ENCODE measurements at regions not wholly inside any gene's neighbourhood (a gene's known extent, or its start where the extent isn't known, plus 50 kb on each side); places are given as distances from the start of the nearest gene placed in this dataset.

- no peaks in the 10 kb centered on the region for H3K9me3 ChIP-seq (ENCODE audit: insufficient read depth, low read depth, low read length)
- no peaks in the 10 kb centered on the region for H3K79me2 ChIP-seq (ENCODE audit: insufficient read depth, low read length)
- Mint-ChIP-seq H3K27me3 (ENCODE audit: low read depth, unreplicated experiment) (no peaks in the 10 kb centered on the region), H3K4me3 (ENCODE audit: unreplicated experiment) (no peak overlapping the region), H3K4me1 (ENCODE audit: low read depth, unreplicated experiment) (no peaks in the 10 kb centered on the region), H3K9me3 (ENCODE audit: unreplicated experiment) (peaks cover 10% of the 10 kb centered on the region), H3K36me3 (ENCODE audit: low read depth, unreplicated experiment) (no peaks in the 10 kb centered on the region), H3K27ac (ENCODE audit: unreplicated experiment) (no peak overlapping the region)
- DNase-seq (ENCODE audit: low read depth) (no peak), FAIRE-seq (no peak)
- no peak overlapping the region for H3K4me2 ChIP-seq (ENCODE audit: low read length)
- no peaks in the 10 kb centered on the region for H3K4me1 ChIP-seq (ENCODE audit: insufficient read depth, low read length)
- H3K4me3 ChIP-seq (ENCODE audit: insufficient read depth, low read depth, low read length): no peak overlapping the region
- no peak overlapping the region for H3K9ac ChIP-seq (ENCODE audit: low read length)
- H4K20me1 ChIP-seq (ENCODE audit: insufficient read depth, low read length): no peaks in the 10 kb centered on the region
- H3K27me3 ChIP-seq (ENCODE audit: insufficient read depth, low read length): no peaks in the 10 kb centered on the region
- no peaks in the 10 kb centered on the region for H3K36me3 ChIP-seq (ENCODE audit: insufficient read depth, low read length)
- H3K27ac ChIP-seq (ENCODE audit: low read depth, low read length): no peak overlapping the region
- no peak for TF ChIP-seq EZH2 (IDR thresholded peaks at IDR 0.05; ENCODE audit: insufficient read depth, low read length)
- no peak for TF ChIP-seq CTCF (IDR thresholded peaks at IDR 0.05; ENCODE audit: insufficient read depth, low read depth, low read length)
- no peak overlapping the region for H2AFZ ChIP-seq (ENCODE audit: low read depth, low read length)
Measured at GRCh38 chr6:126264265-126264664, 75.7 kb upstream of the CENPW start.

DNA sequence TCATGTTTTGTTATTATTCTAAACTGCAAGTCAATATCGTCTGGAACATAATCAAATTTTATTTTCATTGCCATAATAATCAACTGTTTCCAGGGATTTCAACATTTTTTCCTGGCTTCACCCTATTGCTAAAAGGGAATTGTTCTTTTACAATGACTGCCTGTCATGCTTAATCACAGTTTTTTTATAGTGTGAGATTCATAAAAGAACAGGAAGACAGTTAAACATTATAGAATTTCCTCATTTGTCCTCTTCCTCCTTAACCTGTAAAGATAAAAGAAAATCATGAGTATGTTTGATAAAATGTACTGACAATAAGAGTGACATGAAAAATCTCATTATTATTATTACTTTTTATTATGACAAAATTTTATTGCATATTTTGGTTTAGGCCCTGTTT lies 73.3 kb upstream of the CENPW start:
- H3K27me3 Mint-ChIP-seq (ENCODE audit: low read depth, unreplicated experiment): no peaks in the 10 kb centered on the region
- no peak for FAIRE-seq
- no peak overlapping the region for H3K4me2 ChIP-seq (ENCODE audit: low read length)
- no peak for TF ChIP-seq EZH2 (IDR thresholded peaks at IDR 0.05; ENCODE audit: insufficient read depth, low read length)
- no peak for TF ChIP-seq CTCF (IDR thresholded peaks at IDR 0.05; ENCODE audit: insufficient read depth, low read depth, low read length)
- no peak overlapping the region for H3K4me3 ChIP-seq (ENCODE audit: insufficient read depth, low read depth, low read length)
- no peaks in the 10 kb centered on the region for H3K9me3 Mint-ChIP-seq (ENCODE audit: unreplicated experiment)
- H3K36me3 Mint-ChIP-seq (ENCODE audit: low read depth, unreplicated experiment): no peaks in the 10 kb centered on the region
- DNase-seq (ENCODE audit: low read depth): no peak
- H3K4me1 ChIP-seq (ENCODE audit: insufficient read depth, low read length): no peaks in the 10 kb centered on the region
- no peak overlapping the region for H2AFZ ChIP-seq (ENCODE audit: low read depth, low read length)
- H3K36me3 ChIP-seq (ENCODE audit: insufficient read depth, low read length): no peaks in the 10 kb centered on the region
- no peak overlapping the region for H3K4me3 Mint-ChIP-seq (ENCODE audit: unreplicated experiment)
- no peaks in the 10 kb centered on the region for H4K20me1 ChIP-seq (ENCODE audit: insufficient read depth, low read length)
- H3K27ac Mint-ChIP-seq (ENCODE audit: unreplicated experiment): no peak overlapping the region
- no peaks in the 10 kb centered on the region for H3K4me1 Mint-ChIP-seq (ENCODE audit: low read depth, unreplicated experiment)
- H3K9ac ChIP-seq (ENCODE audit: low read length): no peak overlapping the region
- H3K27ac ChIP-seq (ENCODE audit: low read depth, low read length): no peak overlapping the region
- H3K27me3 ChIP-seq (ENCODE audit: insufficient read depth, low read length): no peaks in the 10 kb centered on the region
- H3K79me2 ChIP-seq (ENCODE audit: insufficient read depth, low read length): no peaks in the 10 kb centered on the region
- no peaks in the 10 kb centered on the region for H3K9me3 ChIP-seq (ENCODE audit: insufficient read depth, low read depth, low read length)

GRCh38 chr6:126267626-126268025 lies 72.3 kb upstream of the CENPW start:
- Mint-ChIP-seq H3K27ac (ENCODE audit: unreplicated experiment) (no peak overlapping the region), H3K36me3 (ENCODE audit: low read depth, unreplicated experiment) (no peaks in the 10 kb centered on the region), H3K27me3 (ENCODE audit: low read depth, unreplicated experiment) (no peaks in the 10 kb centered on the region), H3K9me3 (ENCODE audit: unreplicated experiment) (no peaks in the 10 kb centered on the region), H3K4me3 (ENCODE audit: unreplicated experiment) (no peak overlapping the region), H3K4me1 (ENCODE audit: low read depth, unreplicated experiment) (no peaks in the 10 kb centered on the region)
- FAIRE-seq (no peak), DNase-seq (ENCODE audit: low read depth) (peak; percentile 8)
- no peak overlapping the region for H3K27ac ChIP-seq (ENCODE audit: low read depth, low read length)
- H3K27me3 ChIP-seq (ENCODE audit: insufficient read depth, low read length): no peaks in the 10 kb centered on the region
- no peaks in the 10 kb centered on the region for H4K20me1 ChIP-seq (ENCODE audit: insufficient read depth, low read length)
- H3K4me3 ChIP-seq (ENCODE audit: insufficient read depth, low read depth, low read length): no peak overlapping the region
- H3K9ac ChIP-seq (ENCODE audit: low read length): no peak overlapping the region
- no peaks in the 10 kb centered on the region for H3K4me1 ChIP-seq (ENCODE audit: insufficient read depth, low read length)
- no peak overlapping the region for H3K4me2 ChIP-seq (ENCODE audit: low read length)
- H2AFZ ChIP-seq (ENCODE audit: low read depth, low read length): no peak overlapping the region
- TF ChIP-seq CTCF (IDR thresholded peaks at IDR 0.05; ENCODE audit: insufficient read depth, low read depth, low read length): no peak
- TF ChIP-seq EZH2 (IDR thresholded peaks at IDR 0.05; ENCODE audit: insufficient read depth, low read length): no peak
- no peaks in the 10 kb centered on the region for H3K9me3 ChIP-seq (ENCODE audit: insufficient read depth, low read depth, low read length)
- H3K79me2 ChIP-seq (ENCODE audit: insufficient read depth, low read length): no peaks in the 10 kb centered on the region
- no peaks in the 10 kb centered on the region for H3K36me3 ChIP-seq (ENCODE audit: insufficient read depth, low read length)
